ENCODE measurements at regions not wholly inside any gene's neighbourhood (a gene's known extent, or its start where the extent isn't known, plus 50 kb on each side); places are given as distances from the start of the nearest gene placed in this dataset.

- no peaks in the 10 kb centered on the region for H3K79me2 ChIP-seq (ENCODE audit: insufficient read depth, low read depth)
- no peak for TF ChIP-seq CTCF (conservative IDR thresholded peaks at IDR 0.05; ENCODE audit: low read depth, low read length)
- H4K20me1 ChIP-seq (ENCODE audit: insufficient read depth) = no peaks in the 10 kb centered on the region
- H3K36me3 ChIP-seq (ENCODE audit: insufficient read depth) = no peaks in the 10 kb centered on the region
- H3K9ac ChIP-seq = no peak overlapping the region
- no peak overlapping the region for H3K27ac ChIP-seq
- no peak overlapping the region for H3K4me3 ChIP-seq (IDR thresholded peaks at IDR 0.05; ENCODE audit: insufficient read depth, low read depth, low read length)
- no peak overlapping the region for H3K4me2 ChIP-seq
- H3K27me3 ChIP-seq (ENCODE audit: insufficient read depth, low read depth) = no peaks in the 10 kb centered on the region
- no peaks in the 10 kb centered on the region for H3K4me1 ChIP-seq (ENCODE audit: low read depth, poor library complexity, severe bottlenecking)
- no peak overlapping the region for H2AFZ ChIP-seq (ENCODE audit: low read depth)
Measured at GRCh38 chr2:137888845-137889244, 75.4 kb upstream of the HNMT start.

GRCh38 chr2:137892739-137893138 is 71.5 kb upstream of the HNMT start:
- H2AFZ ChIP-seq (ENCODE audit: low read depth) = no peak overlapping the region
- TF ChIP-seq CTCF (conservative IDR thresholded peaks at IDR 0.05; ENCODE audit: low read depth, low read length) = no peak
- H4K20me1 ChIP-seq (ENCODE audit: insufficient read depth) = no peaks in the 10 kb centered on the region

GRCh38 chr2:137893145-137893544 is 71.1 kb upstream of the HNMT start:
- Histone ChIP-seq H3K36me3 (ENCODE audit: insufficient read depth) (no peaks in the 10 kb centered on the region), H3K79me2 (ENCODE audit: insufficient read depth, low read depth) (no peaks in the 10 kb centered on the region), H3K27me3 (ENCODE audit: insufficient read depth, low read depth) (no peaks in the 10 kb centered on the region), H3K9ac (no peak overlapping the region), H3K4me3 (IDR thresholded peaks at IDR 0.05; ENCODE audit: insufficient read depth, low read depth, low read length) (no peak overlapping the region), H3K27ac (no peak overlapping the region), H2AFZ (ENCODE audit: low read depth) (no peak overlapping the region), H4K20me1 (ENCODE audit: insufficient read depth) (no peaks in the 10 kb centered on the region), H3K4me2 (no peak overlapping the region), H3K4me1 (ENCODE audit: low read depth, poor library complexity, severe bottlenecking) (no peaks in the 10 kb centered on the region)
- TF ChIP-seq CTCF (conservative IDR thresholded peaks at IDR 0.05; ENCODE audit: low read depth, low read length) = no peak

More at GRCh38 chr2:137892739-137893138, 71.5 kb upstream of the HNMT start:
- no peak overlapping the region for H3K4me2 ChIP-seq
- H3K79me2 ChIP-seq (ENCODE audit: insufficient read depth, low read depth) = no peaks in the 10 kb centered on the region
- no peaks in the 10 kb centered on the region for H3K27me3 ChIP-seq (ENCODE audit: insufficient read depth, low read depth)
- H3K27ac ChIP-seq = no peak overlapping the region
- H3K9ac ChIP-seq = no peak overlapping the region
- H3K4me1 ChIP-seq (ENCODE audit: low read depth, poor library complexity, severe bottlenecking) = no peaks in the 10 kb centered on the region
- no peak overlapping the region for H3K4me3 ChIP-seq (IDR thresholded peaks at IDR 0.05; ENCODE audit: insufficient read depth, low read depth, low read length)
- no peaks in the 10 kb centered on the region for H3K36me3 ChIP-seq (ENCODE audit: insufficient read depth)

- no peak for TF ChIP-seq CTCF (conservative IDR thresholded peaks at IDR 0.05; ENCODE audit: low read depth, low read length)
- no peak overlapping the region for H3K4me3 ChIP-seq (IDR thresholded peaks at IDR 0.05; ENCODE audit: insufficient read depth, low read depth, low read length)
- H2AFZ ChIP-seq (ENCODE audit: low read depth) = no peak overlapping the region
- H3K79me2 ChIP-seq (ENCODE audit: insufficient read depth, low read depth) = no peaks in the 10 kb centered on the region
- H4K20me1 ChIP-seq (ENCODE audit: insufficient read depth) = no peaks in the 10 kb centered on the region
- H3K9ac ChIP-seq = no peak overlapping the region
- H3K27me3 ChIP-seq (ENCODE audit: insufficient read depth, low read depth) = no peaks in the 10 kb centered on the region
- no peak overlapping the region for H3K4me2 ChIP-seq
- H3K4me1 ChIP-seq (ENCODE audit: low read depth, poor library complexity, severe bottlenecking) = no peaks in the 10 kb centered on the region
- H3K36me3 ChIP-seq (ENCODE audit: insufficient read depth) = no peaks in the 10 kb centered on the region
- no peak overlapping the region for H3K27ac ChIP-seq
Measured at GRCh38 chr2:137896467-137896866, 67.8 kb upstream of the HNMT start.

All from KMS-11 (cell line).